CD4-positive, alpha-beta T cell treated with Interleukin-15 for 4 hours (primary cell): ENCODE measurements at regions not wholly inside any gene's neighbourhood (a gene's known extent, or its start where the extent isn't known, plus 50 kb on each side); places are given as distances from the start of the nearest gene placed in this dataset.

ENCODE experiments used
- DNase-seq: peaks from one replicate; pipeline ENCODE4 v3.0.0-alpha.2; 2020; ENCODE audit warnings: low spot score

- no peak for DNase-seq
Measured at GRCh38 chr4:32226204-32226603, 1506.0 kb downstream of the PCDH7 start.

GRCh38 chr4:32226733-32227132 lies 1506.6 kb downstream of the PCDH7 start:
- no peak for DNase-seq

- DNase-seq: no peak
Measured at GRCh38 chr4:32243926-32244325, 1523.8 kb downstream of the PCDH7 start.

GRCh38 chr4:32249040-32249439 lies 1528.9 kb downstream of the PCDH7 start:
- DNase-seq: no peak

GRCh38 chr4:32251126-32251525 lies 1531.0 kb downstream of the PCDH7 start:
- no peak for DNase-seq

- no peak for DNase-seq
Measured at GRCh38 chr4:32251926-32252325, 1531.8 kb downstream of the PCDH7 start.

- no peak for DNase-seq
Measured at GRCh38 chr4:32254216-32254615, 1534.0 kb downstream of the PCDH7 start.

- no peak for DNase-seq
Measured at GRCh38 chr4:32258986-32259385, 1538.8 kb downstream of the PCDH7 start.

- DNase-seq: no peak
Measured at GRCh38 chr4:32261196-32261595, 1541.0 kb downstream of the PCDH7 start.

- no peak for DNase-seq
Measured at GRCh38 chr4:32268863-32269262, 1548.7 kb downstream of the PCDH7 start.

GRCh38 chr4:32290102-32290501 lies 1569.9 kb downstream of the PCDH7 start:
- DNase-seq: no peak

- DNase-seq: no peak
Measured at GRCh38 chr4:32318926-32319325, 1598.8 kb downstream of the PCDH7 start.

GRCh38 chr4:32321421-32321820 lies 1601.3 kb downstream of the PCDH7 start:
- no peak for DNase-seq

- DNase-seq: no peak
Measured at GRCh38 chr4:32334759-32335158, 1614.6 kb downstream of the PCDH7 start.

- DNase-seq: no peak
Measured at GRCh38 chr4:32337403-32337802, 1617.2 kb downstream of the PCDH7 start.

GRCh38 chr4:32340591-32340990 lies 1620.4 kb downstream of the PCDH7 start:
- DNase-seq: no peak

GRCh38 chr4:32341342-32341741 lies 1621.2 kb downstream of the PCDH7 start:
- no peak for DNase-seq

- DNase-seq: no peak
Measured at GRCh38 chr4:32342054-32342453, 1621.9 kb downstream of the PCDH7 start.

GRCh38 chr4:32349026-32349425 lies 1628.9 kb downstream of the PCDH7 start:
- no peak for DNase-seq

GRCh38 chr4:32374206-32374605 lies 1654.0 kb downstream of the PCDH7 start:
- DNase-seq: no peak

- DNase-seq: no peak
Measured at GRCh38 chr4:32393806-32394205, 1673.6 kb downstream of the PCDH7 start.

GRCh38 chr4:32394255-32394654 lies 1674.1 kb downstream of the PCDH7 start:
- DNase-seq: no peak

GRCh38 chr4:32396507-32397070 lies 1676.4 kb downstream of the PCDH7 start:
- DNase-seq: no peak

- no peak for DNase-seq
Measured at GRCh38 chr4:32400870-32401269, 1680.7 kb downstream of the PCDH7 start.
